ENCODE measurements at regions not wholly inside any gene's neighbourhood (a gene's known extent, or its start where the extent isn't known, plus 50 kb on each side); places are given as distances from the start of the nearest gene placed in this dataset.

GRCh38 chr17:14460516-14461226, 159.8 kb downstream of the HS3ST3B1 start:
- no peak overlapping the region for H3K27ac ChIP-seq
- DNase-seq (no peak), ATAC-seq (no peak)
- no peaks in the 10 kb centered on the region for H3K4me1 ChIP-seq
- WGBS (ENCODE audit: insufficient coverage, low coverage, low lambda C conversion rate, missing lambda C conversion rate) = 72% methylated on average over 2 of the region's 2 CpGs
- H3K27me3 ChIP-seq = no peaks in the 10 kb centered on the region
- no peak for TF ChIP-seq POLR2A (IDR thresholded peaks at IDR 0.05)
- TF ChIP-seq, protein P1, sequence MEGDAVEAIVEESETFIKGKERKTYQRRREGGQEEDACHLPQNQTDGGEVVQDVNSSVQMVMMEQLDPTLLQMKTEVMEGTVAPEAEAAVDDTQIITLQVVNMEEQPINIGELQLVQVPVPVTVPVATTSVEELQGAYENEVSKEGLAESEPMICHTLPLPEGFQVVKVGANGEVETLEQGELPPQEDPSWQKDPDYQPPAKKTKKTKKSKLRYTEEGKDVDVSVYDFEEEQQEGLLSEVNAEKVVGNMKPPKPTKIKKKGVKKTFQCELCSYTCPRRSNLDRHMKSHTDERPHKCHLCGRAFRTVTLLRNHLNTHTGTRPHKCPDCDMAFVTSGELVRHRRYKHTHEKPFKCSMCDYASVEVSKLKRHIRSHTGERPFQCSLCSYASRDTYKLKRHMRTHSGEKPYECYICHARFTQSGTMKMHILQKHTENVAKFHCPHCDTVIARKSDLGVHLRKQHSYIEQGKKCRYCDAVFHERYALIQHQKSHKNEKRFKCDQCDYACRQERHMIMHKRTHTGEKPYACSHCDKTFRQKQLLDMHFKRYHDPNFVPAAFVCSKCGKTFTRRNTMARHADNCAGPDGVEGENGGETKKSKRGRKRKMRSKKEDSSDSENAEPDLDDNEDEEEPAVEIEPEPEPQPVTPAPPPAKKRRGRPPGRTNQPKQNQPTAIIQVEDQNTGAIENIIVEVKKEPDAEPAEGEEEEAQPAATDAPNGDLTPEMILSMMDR (IDR thresholded peaks at IDR 0.05) = no peak
- no peaks in the 10 kb centered on the region for H3K36me3 ChIP-seq
- H3K4me3 ChIP-seq = no peak overlapping the region
- H3K9me3 ChIP-seq = no peaks in the 10 kb centered on the region
- intact Hi-C loops (cut with DNase I) = no loop called here

- Histone ChIP-seq H3K4me3 (no peak overlapping the region), H3K36me3 (no peaks in the 10 kb centered on the region), H3K27me3 (no peaks in the 10 kb centered on the region), H3K27ac (no peak overlapping the region), H3K9me3 (no peaks in the 10 kb centered on the region), H3K4me1 (no peaks in the 10 kb centered on the region)
- TF ChIP-seq POLR2A (IDR thresholded peaks at IDR 0.05) = no peak
- TF ChIP-seq, protein P1 (IDR thresholded peaks at IDR 0.05) = no peak
- ATAC-seq (no peak), DNase-seq (no peak)
- WGBS (ENCODE audit: insufficient coverage, low coverage, low lambda C conversion rate, missing lambda C conversion rate) = 80% methylated on average over 5 of the region's 5 CpGs
- intact Hi-C loops (cut with DNase I) = no loop called here
Observed at GRCh38 chr17:14459955-14460354, 159.1 kb downstream of the HS3ST3B1 start.

- H3K36me3 ChIP-seq = no peaks in the 10 kb centered on the region
- intact Hi-C loops (cut with DNase I) = no loop called here
- no peak for DNase-seq
- no peak overlapping the region for H3K4me3 ChIP-seq
- H3K9me3 ChIP-seq = no peaks in the 10 kb centered on the region
- no peaks in the 10 kb centered on the region for H3K27me3 ChIP-seq
- H3K27ac ChIP-seq = no peak overlapping the region
- no peak for ATAC-seq
- no peaks in the 10 kb centered on the region for H3K4me1 ChIP-seq
- TF ChIP-seq, protein P1 (IDR thresholded peaks at IDR 0.05) = no peak
- no peak for TF ChIP-seq POLR2A (IDR thresholded peaks at IDR 0.05)
- WGBS (ENCODE audit: insufficient coverage, low coverage, low lambda C conversion rate, missing lambda C conversion rate) = 41% methylated on average over 3 of the region's 3 CpGs
Observed at GRCh38 chr17:14458724-14459123, 157.8 kb downstream of the HS3ST3B1 start.

- ATAC-seq (no peak), DNase-seq (no peak)
- H3K4me1 ChIP-seq = no peaks in the 10 kb centered on the region
- intact Hi-C loops (cut with DNase I) = no loop called here
- no peak overlapping the region for H3K4me3 ChIP-seq
- H3K9me3 ChIP-seq = no peaks in the 10 kb centered on the region
- 96% methylated on average over 4 of the region's 4 CpGs for WGBS (ENCODE audit: insufficient coverage, low coverage, low lambda C conversion rate, missing lambda C conversion rate)
- no peak overlapping the region for H3K27ac ChIP-seq
- no peaks in the 10 kb centered on the region for H3K27me3 ChIP-seq
- no peak for TF ChIP-seq POLR2A (IDR thresholded peaks at IDR 0.05)
- TF ChIP-seq, protein P1 (IDR thresholded peaks at IDR 0.05) = no peak
- H3K36me3 ChIP-seq = no peaks in the 10 kb centered on the region
Observed at GRCh38 chr17:14454746-14455145, 153.9 kb downstream of the HS3ST3B1 start.

Data from right lobe of liver (tissue), 6 donors.